C4-2B (cell line): ENCODE measurements at regions not wholly inside any gene's neighbourhood (a gene's known extent, or its start where the extent isn't known, plus 50 kb on each side); places are given as distances from the start of the nearest gene placed in this dataset.

Source experiments
- CTCF ChIP-seq: fragments of 450-650 bp; conservative IDR thresholded peaks from 2 replicates; pipeline ENCODE4 v1.5.1; 2017; ENCODE audit warnings: mild to moderate bottlenecking
- ZFX ChIP-seq: fragments of 450-650 bp; IDR thresholded peaks from 2 replicates; pipeline ENCODE4 v1.6.1; 2017

GRCh38 chr2:39490586-39490985 lies 53.5 kb upstream of the MAP4K3 start:
- TF ChIP-seq CTCF, result no peak
- TF ChIP-seq ZFX, result no peak
